Activated naive CD4-positive, alpha-beta T cell treated with Interleukin-2 at 50 U/mL for 16 hours (primary cell): ENCODE measurements at regions not wholly inside any gene's neighbourhood (a gene's known extent, or its start where the extent isn't known, plus 50 kb on each side); places are given as distances from the start of the nearest gene placed in this dataset.

Source experiments
- DNase-seq: peaks from one replicate; pipeline ENCODE4 v3.0.0-alpha.2; 2020

GRCh38 chr18:46416706-46417638, 240.0 kb downstream of the LOXHD1 start:
- no peak for DNase-seq

- no peak for DNase-seq
These were observed 238.3 kb downstream of the LOXHD1 start for GRCh38 chr18:46418663-46419260.

- DNase-seq = no peak
These were observed 237.5 kb downstream of the LOXHD1 start for GRCh38 chr18:46419391-46420141.

GRCh38 chr18:46421973-46422551, 235.0 kb downstream of the LOXHD1 start:
- DNase-seq = no peak

GRCh38 chr18:46422552-46423055, 234.4 kb downstream of the LOXHD1 start:
- DNase-seq = no peak

GRCh38 chr18:46423226-46423805, 233.7 kb downstream of the LOXHD1 start:
- DNase-seq = no peak

- no peak for DNase-seq
These were observed 232.1 kb downstream of the LOXHD1 start for GRCh38 chr18:46424898-46425297.

GRCh38 chr18:46425511-46425910, 231.5 kb downstream of the LOXHD1 start:
- DNase-seq = no peak

- no peak for DNase-seq
These were observed 230.9 kb downstream of the LOXHD1 start for GRCh38 chr18:46426021-46426678.

GRCh38 chr18:46426679-46427047, 230.4 kb downstream of the LOXHD1 start:
- no peak for DNase-seq
